ENCODE measurements at regions not wholly inside any gene's neighbourhood (a gene's known extent, or its start where the extent isn't known, plus 50 kb on each side); places are given as distances from the start of the nearest gene placed in this dataset.

DNA sequence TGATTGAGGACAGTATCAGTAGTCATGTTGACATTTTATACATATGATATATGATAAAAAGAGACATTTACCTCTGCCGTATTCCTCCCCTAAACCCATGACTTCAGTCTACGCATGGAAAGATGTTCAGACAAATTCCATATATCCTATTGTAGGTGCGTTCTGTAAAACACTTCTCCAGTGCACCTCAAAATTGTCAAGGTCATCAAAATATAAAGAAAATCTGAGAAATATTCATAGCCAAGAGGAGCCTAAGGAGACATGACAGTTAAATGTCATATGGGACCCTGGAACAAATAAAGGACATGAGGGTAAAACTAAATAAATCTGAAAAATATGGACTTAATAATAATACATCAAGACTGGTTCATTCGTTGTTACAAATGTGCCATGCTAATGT lies 71.5 kb downstream of the CCER1 start:
- in situ Hi-C loops (cut with HindIII; ENCODE audit: low sequenced_read_pairs), result no loop called here
- TF ChIP-seq, protein P1, sequence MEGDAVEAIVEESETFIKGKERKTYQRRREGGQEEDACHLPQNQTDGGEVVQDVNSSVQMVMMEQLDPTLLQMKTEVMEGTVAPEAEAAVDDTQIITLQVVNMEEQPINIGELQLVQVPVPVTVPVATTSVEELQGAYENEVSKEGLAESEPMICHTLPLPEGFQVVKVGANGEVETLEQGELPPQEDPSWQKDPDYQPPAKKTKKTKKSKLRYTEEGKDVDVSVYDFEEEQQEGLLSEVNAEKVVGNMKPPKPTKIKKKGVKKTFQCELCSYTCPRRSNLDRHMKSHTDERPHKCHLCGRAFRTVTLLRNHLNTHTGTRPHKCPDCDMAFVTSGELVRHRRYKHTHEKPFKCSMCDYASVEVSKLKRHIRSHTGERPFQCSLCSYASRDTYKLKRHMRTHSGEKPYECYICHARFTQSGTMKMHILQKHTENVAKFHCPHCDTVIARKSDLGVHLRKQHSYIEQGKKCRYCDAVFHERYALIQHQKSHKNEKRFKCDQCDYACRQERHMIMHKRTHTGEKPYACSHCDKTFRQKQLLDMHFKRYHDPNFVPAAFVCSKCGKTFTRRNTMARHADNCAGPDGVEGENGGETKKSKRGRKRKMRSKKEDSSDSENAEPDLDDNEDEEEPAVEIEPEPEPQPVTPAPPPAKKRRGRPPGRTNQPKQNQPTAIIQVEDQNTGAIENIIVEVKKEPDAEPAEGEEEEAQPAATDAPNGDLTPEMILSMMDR (IDR thresholded peaks at IDR 0.05; ENCODE audit: low read depth, low read length, missing control alignments), result no peak
- H3K4me3 ChIP-seq (ENCODE audit: low read depth, low read length), result no peak overlapping the region
- DNase-seq (ENCODE audit: low read depth), result no peak

DNA sequence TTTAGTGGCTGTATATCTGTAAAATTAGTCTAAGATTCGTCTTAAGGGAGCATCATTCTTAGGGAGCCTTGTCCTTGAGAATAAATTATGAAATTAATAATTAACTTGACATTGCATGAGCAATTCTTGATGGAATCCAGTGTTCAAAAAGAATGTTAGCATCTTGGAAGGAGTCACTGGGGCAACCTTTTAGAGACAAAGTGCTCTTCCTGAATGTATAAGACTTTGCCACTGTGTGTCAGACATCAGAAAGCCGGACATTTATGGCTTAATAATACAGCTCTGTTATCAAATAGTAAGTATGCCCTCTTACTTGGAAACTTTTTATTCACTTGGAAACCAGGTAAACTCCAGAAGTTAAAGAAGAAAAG lies 83.3 kb downstream of the CCER1 start:
- H3K4me3 ChIP-seq (ENCODE audit: low read depth, low read length), result no peak overlapping the region
- DNase-seq (ENCODE audit: low read depth), result no peak
- TF ChIP-seq, protein P1 (IDR thresholded peaks at IDR 0.05; ENCODE audit: low read depth, low read length, missing control alignments), result no peak
- in situ Hi-C loops (cut with HindIII; ENCODE audit: low sequenced_read_pairs), result no loop called here

DNA sequence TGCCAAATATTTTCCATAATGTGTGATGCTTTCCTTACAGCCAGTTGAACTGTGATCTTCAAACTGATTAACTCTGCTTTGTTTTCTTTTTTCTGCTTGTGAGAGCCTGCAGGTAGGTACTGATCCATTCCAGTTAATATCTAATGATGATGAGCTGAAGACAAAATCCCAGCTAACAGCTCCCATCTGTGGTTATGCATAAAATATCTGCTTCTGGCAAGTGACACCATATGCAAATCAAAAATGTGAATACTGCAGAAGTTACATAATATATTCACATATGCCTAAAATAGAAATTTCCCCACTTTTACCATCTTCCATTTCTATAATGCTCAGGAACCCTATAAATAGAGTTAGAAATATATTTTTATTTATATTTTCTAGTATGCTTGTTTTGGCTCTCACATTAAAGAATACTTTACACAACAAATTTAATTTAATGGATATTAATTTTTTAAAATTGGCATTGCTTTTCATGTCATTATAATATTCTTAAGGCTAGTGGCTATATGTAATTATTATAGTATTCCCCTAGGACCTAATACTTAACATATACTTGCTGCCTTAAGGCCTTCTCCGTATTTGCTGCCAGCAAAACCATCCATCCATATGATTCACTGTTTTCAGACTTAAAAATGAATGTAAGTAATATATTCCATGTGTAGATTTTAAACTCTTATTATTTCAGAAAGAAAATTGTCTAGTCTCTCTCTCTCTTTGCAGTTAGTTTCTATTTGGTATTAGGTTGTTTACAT lies 83.8 kb downstream of the CCER1 start:
- DNase-seq (ENCODE audit: low read depth), result no peak
- TF ChIP-seq, protein P1 (IDR thresholded peaks at IDR 0.05; ENCODE audit: low read depth, low read length, missing control alignments), result no peak
- no peak overlapping the region for H3K4me3 ChIP-seq (ENCODE audit: low read depth, low read length)
- in situ Hi-C loops (cut with HindIII; ENCODE audit: low sequenced_read_pairs), result no loop called here

DNA sequence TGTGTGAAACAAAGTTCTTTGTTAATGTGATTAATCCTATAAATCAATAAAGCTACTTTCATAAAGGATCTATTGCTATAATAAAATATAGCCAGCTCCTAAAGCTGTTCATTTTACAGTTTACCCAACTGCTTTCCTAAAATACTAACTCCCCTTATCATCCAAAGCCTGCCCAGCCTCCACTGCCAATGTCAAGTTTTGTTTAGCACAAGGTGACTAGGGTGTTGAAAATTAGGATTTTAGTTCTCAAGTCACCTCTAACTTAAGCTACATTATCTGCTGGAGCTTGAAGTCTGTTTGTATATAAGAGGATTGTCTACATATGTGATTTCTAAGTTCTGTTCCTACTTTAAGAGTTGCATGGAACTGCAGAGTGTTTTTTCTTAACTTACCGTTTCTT lies 86.3 kb downstream of the CCER1 start:
- TF ChIP-seq, protein P1 (IDR thresholded peaks at IDR 0.05; ENCODE audit: low read depth, low read length, missing control alignments), result no peak
- no peak for DNase-seq (ENCODE audit: low read depth)
- in situ Hi-C loops (cut with HindIII; ENCODE audit: low sequenced_read_pairs), result no loop called here
- H3K4me3 ChIP-seq (ENCODE audit: low read depth, low read length), result no peak overlapping the region

DNA sequence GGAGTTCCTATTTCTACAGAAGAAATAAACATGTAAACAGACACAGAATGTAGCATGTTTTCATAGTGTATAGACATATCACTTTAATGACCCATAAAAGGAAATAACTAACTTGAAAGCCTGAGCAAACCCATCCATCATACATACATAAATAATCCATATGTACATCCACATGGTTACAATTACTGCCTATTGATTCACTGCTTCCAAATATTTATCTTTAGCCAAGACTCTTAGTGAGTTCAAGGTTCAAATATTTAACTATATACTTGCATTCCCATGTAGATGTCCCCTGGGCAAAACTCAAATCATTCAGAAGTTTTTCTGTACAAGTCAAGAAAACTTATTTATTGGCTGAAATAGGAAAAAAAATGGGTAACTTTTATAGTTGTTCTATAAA lies 95.4 kb downstream of the CCER1 start:
- in situ Hi-C loops (cut with HindIII; ENCODE audit: low sequenced_read_pairs), result no loop called here
- TF ChIP-seq, protein P1 (IDR thresholded peaks at IDR 0.05; ENCODE audit: low read depth, low read length, missing control alignments), result no peak
- DNase-seq (ENCODE audit: low read depth), result no peak
- H3K4me3 ChIP-seq (ENCODE audit: low read depth, low read length), result no peak overlapping the region

DNA sequence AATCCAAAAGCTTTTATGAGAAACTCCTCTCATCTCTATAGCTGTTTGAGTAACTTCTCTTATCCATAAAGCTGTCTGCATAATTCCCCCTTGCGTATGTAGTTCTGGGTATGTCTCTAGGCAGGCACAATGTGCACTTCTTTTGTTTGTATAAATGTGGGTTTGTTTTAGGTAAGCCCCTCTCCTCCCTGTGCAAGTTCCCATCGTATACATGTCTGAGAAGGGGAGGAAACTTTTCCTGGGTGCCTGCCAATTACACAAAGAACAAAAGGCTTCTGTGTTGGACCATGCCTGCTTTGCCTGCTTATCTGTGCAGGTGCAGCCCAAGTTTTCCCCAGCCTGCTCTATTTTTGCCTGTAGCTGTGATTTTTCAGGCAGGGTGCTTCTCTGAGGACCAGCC lies 96.7 kb downstream of the CCER1 start:
- DNase-seq (ENCODE audit: low read depth), result no peak
- TF ChIP-seq, protein P1 (IDR thresholded peaks at IDR 0.05; ENCODE audit: low read depth, low read length, missing control alignments), result no peak
- H3K4me3 ChIP-seq (ENCODE audit: low read depth, low read length), result no peak overlapping the region
- in situ Hi-C loops (cut with HindIII; ENCODE audit: low sequenced_read_pairs), result no loop called here

Data from astrocyte of the cerebellum (primary cell).